Stimulated activated CD4-positive, alpha-beta T cell treated with anti-CD3 and anti-CD28 coated beads, Interleukin-4, amount 100 ng/mL, for 1 hour (primary cell): ENCODE measurements at regions not wholly inside any gene's neighbourhood (a gene's known extent, or its start where the extent isn't known, plus 50 kb on each side); places are given as distances from the start of the nearest gene placed in this dataset.
"Not testable (repeated sequence)": the region's sequence is repeated elsewhere in the genome, so short reads cannot be mapped to it uniquely, and the experiment has no call there.

ENCODE experiments used
- DNase-seq: peaks from one replicate; pipeline ENCODE4 v3.0.0-alpha.2; 2020

GRCh38 chr5:90051756-90052155 lies 357.8 kb downstream of the CETN3 start:
- DNase-seq, result no peak

- DNase-seq, result no peak
These were observed 359.5 kb downstream of the CETN3 start for GRCh38 chr5:90050103-90050502.

GRCh38 chr5:90047113-90047512 lies 362.4 kb downstream of the CETN3 start:
- no peak for DNase-seq

- not testable (repeated sequence) for DNase-seq
These were observed 369.5 kb downstream of the CETN3 start for GRCh38 chr5:90040082-90040481.

- DNase-seq, result no peak
These were observed 371.9 kb downstream of the CETN3 start for GRCh38 chr5:90037646-90038045.

GRCh38 chr5:90022711-90023053 lies 386.9 kb downstream of the CETN3 start:
- no peak for DNase-seq

GRCh38 chr5:90022002-90022710 lies 387.4 kb downstream of the CETN3 start:
- DNase-seq, result no peak

- DNase-seq, result no peak
These were observed 388.7 kb downstream of the CETN3 start for GRCh38 chr5:90020575-90021538.

GRCh38 chr5:90017239-90017638 lies 392.3 kb downstream of the CETN3 start:
- DNase-seq, result no peak

- DNase-seq, result no peak
These were observed 394.0 kb downstream of the CETN3 start for GRCh38 chr5:90015584-90016018.

GRCh38 chr5:90014420-90014819 lies 395.1 kb downstream of the CETN3 start:
- DNase-seq, result no peak

GRCh38 chr5:90000351-90000750 lies 409.2 kb downstream of the CETN3 start:
- DNase-seq, result no peak

GRCh38 chr5:89998519-89999305 lies 410.8 kb downstream of the CETN3 start:
- no peak for DNase-seq

- DNase-seq, result no peak
These were observed 412.7 kb downstream of the CETN3 start for GRCh38 chr5:89996890-89997289.

GRCh38 chr5:89996335-89996734 lies 413.2 kb downstream of the CETN3 start:
- DNase-seq, result no peak

- DNase-seq, result no peak
These were observed 415.3 kb downstream of the CETN3 start for GRCh38 chr5:89994266-89994665.

GRCh38 chr5:89992201-89992600 lies 417.4 kb downstream of the CETN3 start:
- no peak for DNase-seq

- no peak for DNase-seq
These were observed 418.0 kb downstream of the CETN3 start for GRCh38 chr5:89991592-89991991.

- DNase-seq, result no peak
These were observed 419.8 kb downstream of the CETN3 start for GRCh38 chr5:89989776-89990175.

- DNase-seq, result no peak
These were observed 420.4 kb downstream of the CETN3 start for GRCh38 chr5:89988998-89989655.

GRCh38 chr5:89988129-89988810 lies 421.3 kb downstream of the CETN3 start:
- DNase-seq, result no peak

- no peak for DNase-seq
These were observed 426.3 kb downstream of the CETN3 start for GRCh38 chr5:89983216-89983615.
